Prostate gland (tissue), 2 donors: ENCODE measurements at regions not wholly inside any gene's neighbourhood (a gene's known extent, or its start where the extent isn't known, plus 50 kb on each side); places are given as distances from the start of the nearest gene placed in this dataset.

Experiments
- DNase-seq: peaks from one replicate; pipeline ENCODE4 v3.0.0-alpha.2; 2019; ENCODE audit warnings: low spot score
- H3K27ac ChIP-seq, 2 donors: fragments of 200-600 bp; sonication (generic); 2 replicates each; pipeline ENCODE4 v1.5.1; 2017 to 2019
- H3K27me3 ChIP-seq: fragments of 200-600 bp; sonication (generic); replicated peaks from 2 replicates; pipeline ENCODE4 v1.5.1; 2019; ENCODE audit not compliant: insufficient read depth
- H3K36me3 ChIP-seq, 2 donors: fragments of 200-600 bp; sonication (generic); 1 replicate in 1 of 2; 2 replicates in 1 of 2; pipeline versions ENCODE4 v1.5.1 to v1.8.1; 2017 to 2019
- H3K4me1 ChIP-seq: fragments of 200-600 bp; sonication (generic); replicated peaks from 2 replicates; pipeline ENCODE4 v1.5.1; 2019
- H3K4me3 ChIP-seq, 2 donors: fragments of 200-600 bp; sonication (generic); 2 replicates each; pipeline ENCODE4 v1.5.1; 2017 to 2019
- H3K9me3 ChIP-seq: fragments of 200-600 bp; sonication (generic); 2 replicates; pipeline ENCODE4 v1.5.1; 2017
- CTCF ChIP-seq, 4 experiments: fragments of 200-600 bp in 2 of 4; fragments of 450-650 bp in 2 of 4; sonication (generic) in 2 of 4; IDR thresholded peaks; 1 replicate in 3 of 4; 2 replicates in 1 of 4; pipeline ENCODE4 v1.5.1; 2016 to 2019; ENCODE audit warnings: antibody characterized with exemption in 4 of 4, mild to moderate bottlenecking in 2 of 4, moderate library complexity in 2 of 4
- POLR2A ChIP-seq: fragments of 450-650 bp; IDR thresholded peaks from one replicate; pipeline ENCODE4 v1.6.1; 2016; ENCODE audit warnings: antibody characterized with exemption, mild to moderate bottlenecking
- POLR2AphosphoS5 ChIP-seq: sonication (generic); formaldehyde crosslinking; IDR thresholded peaks from one replicate; pipeline ENCODE4 v1.6.1; 2017; ENCODE audit warnings: antibody characterized with exemption
- WGBS: methylation state at CpG from one replicate; pipeline ENCODE4 v1.1.5; 2018; 5-methylcytosine and 5-hydroxymethylcytosine counted together
- intact Hi-C: fragments of 100-400 bp; cut with DNase I; formaldehyde crosslinking; loops from one replicate; pipeline ENCODE4 v1.14.2; 2022

GRCh38 chr1:181341026-181341632, 142.2 kb upstream of the CACNA1E start:
- no peak for DNase-seq
- Histone ChIP-seq H3K36me3 (no peaks in the 10 kb centered on the region), H3K4me3 (no peak overlapping the region), H3K27ac (no peak overlapping the region), H3K27me3 (no peaks in the 10 kb centered on the region), H3K9me3 (no peaks in the 10 kb centered on the region), H3K4me1 (no peaks in the 10 kb centered on the region)
- TF ChIP-seq CTCF (IDR thresholded peaks at IDR 0.05) = no peak
- no peak for TF ChIP-seq POLR2A
- no peak for TF ChIP-seq POLR2AphosphoS5
- WGBS = 68% methylated on average over 6 of the region's 6 CpGs
- intact Hi-C loops = no loop called here

GRCh38 chr1:181344091-181344490, 139.2 kb upstream of the CACNA1E start:
- WGBS = 57% methylated on average over 3 of the region's 3 CpGs

GRCh38 chr1:181345146-181345545, 138.2 kb upstream of the CACNA1E start:
- WGBS = 81% methylated on average over 6 of the region's 6 CpGs
- TF ChIP-seq POLR2A = no peak
- no peak for TF ChIP-seq POLR2AphosphoS5
- no peak for TF ChIP-seq CTCF (IDR thresholded peaks at IDR 0.05)

More at GRCh38 chr1:181344091-181344490, 139.2 kb upstream of the CACNA1E start:
- H3K9me3 ChIP-seq = no peaks in the 10 kb centered on the region
- H3K4me1 ChIP-seq = no peaks in the 10 kb centered on the region
- intact Hi-C loops = no loop called here
- TF ChIP-seq POLR2AphosphoS5 = no peak
- no peak for TF ChIP-seq CTCF (IDR thresholded peaks at IDR 0.05)
- H3K27me3 ChIP-seq = no peaks in the 10 kb centered on the region
- DNase-seq = peak; percentile 18
- H3K4me3 ChIP-seq = no peak overlapping the region
- H3K27ac ChIP-seq = no peak overlapping the region
- no peaks in the 10 kb centered on the region for H3K36me3 ChIP-seq

GRCh38 chr1:181347495-181348390, 135.6 kb upstream of the CACNA1E start:
- Histone ChIP-seq H3K27me3 (no peaks in the 10 kb centered on the region), H3K27ac (no peak overlapping the region), H3K9me3 (no peaks in the 10 kb centered on the region), H3K4me1 (no peaks in the 10 kb centered on the region), H3K4me3 (no peak overlapping the region), H3K36me3 (no peaks in the 10 kb centered on the region)
- WGBS = 85% methylated on average over 14 of the region's 14 CpGs
- TF ChIP-seq POLR2AphosphoS5 (no peak), POLR2A (no peak), CTCF (IDR thresholded peaks at IDR 0.05) (no peak)
- intact Hi-C loops = no loop called here
- no peak for DNase-seq

More at GRCh38 chr1:181345146-181345545, 138.2 kb upstream of the CACNA1E start:
- no peaks in the 10 kb centered on the region for H3K4me1 ChIP-seq
- H3K9me3 ChIP-seq = no peaks in the 10 kb centered on the region
- H3K27ac ChIP-seq = no peak overlapping the region
- H3K4me3 ChIP-seq = no peak overlapping the region
- no peaks in the 10 kb centered on the region for H3K27me3 ChIP-seq
- no peaks in the 10 kb centered on the region for H3K36me3 ChIP-seq
- no peak for DNase-seq
- intact Hi-C loops = no loop called here
